ENCODE measurements at regions not wholly inside any gene's neighbourhood (a gene's known extent, or its start where the extent isn't known, plus 50 kb on each side); places are given as distances from the start of the nearest gene placed in this dataset.

- Histone ChIP-seq H4K20me1 (ENCODE audit: insufficient read depth) (no peaks in the 10 kb centered on the region), H3K4me3 (no peak overlapping the region), H3K9ac (no peak overlapping the region), H3K27ac (no peak overlapping the region), H3F3A (ENCODE audit: insufficient read depth) (no peaks in the 10 kb centered on the region), H3K36me3 (ENCODE audit: low read depth) (no peaks in the 10 kb centered on the region), H3K4me1 (ENCODE audit: insufficient read depth) (no peaks in the 10 kb centered on the region), H3K79me2 (ENCODE audit: insufficient read depth) (no peaks in the 10 kb centered on the region), H2AFZ (no peak overlapping the region), H3K27me3 (replicated peaks; ENCODE audit: insufficient read depth) (0 out of 2 replicates have a peak, but pooled peaks cover 4% of the 10 kb centered on the region), H3K9me3 (ENCODE audit: low read depth) (no peaks in the 10 kb centered on the region), H3K9me2 (ENCODE audit: insufficient read depth) (no peaks in the 10 kb centered on the region), H3K4me2 (ENCODE audit: unreplicated experiment) (no peak overlapping the region)
- peak; percentile 68 for DNase-seq
- WGBS, 2 experiments (ENCODE audit: low coverage in 1 of 2, low lambda C conversion rate in 2 of 2, missing lambda C conversion rate in 2 of 2), result 8 to 10% methylated on average over 7 of the region's 7 CpGs
- in situ Hi-C loops (cut with MboI), result no loop called here
- no peak for TF ChIP-seq EZH2phosphoT487 (IDR thresholded peaks at IDR 0.05; ENCODE audit: insufficient read depth, low read depth)
- no peak for TF ChIP-seq EZH2 (IDR thresholded peaks at IDR 0.05; ENCODE audit: insufficient read depth, poor library complexity, severe bottlenecking)
Measured at GRCh38 chr5:113663879-113664541, 150.5 kb downstream of the YTHDC2 start.

- whole genome bisulfite sequencing, 2 experiments (ENCODE audit: low coverage in 1 of 2, low lambda C conversion rate in 2 of 2, missing lambda C conversion rate in 2 of 2), result 11% methylated on average over 3 of the region's 3 CpGs
- in situ Hi-C loops (cut with MboI), result no loop called here
Measured at GRCh38 chr5:113673041-113673440, 159.5 kb downstream of the YTHDC2 start.

GRCh38 chr5:113675166-113675565, 161.7 kb downstream of the YTHDC2 start:
- DNase-seq, result no peak
- H3K4me3 ChIP-seq, result no peak overlapping the region
- TF ChIP-seq EZH2 (IDR thresholded peaks at IDR 0.05; ENCODE audit: insufficient read depth, poor library complexity, severe bottlenecking), result no peak
- no peak for TF ChIP-seq EZH2phosphoT487 (IDR thresholded peaks at IDR 0.05; ENCODE audit: insufficient read depth, low read depth)
- H3F3A ChIP-seq (ENCODE audit: insufficient read depth), result no peaks in the 10 kb centered on the region
- no peaks in the 10 kb centered on the region for H3K79me2 ChIP-seq (ENCODE audit: insufficient read depth)
- H3K9me2 ChIP-seq (ENCODE audit: insufficient read depth), result no peaks in the 10 kb centered on the region
- no peaks in the 10 kb centered on the region for H3K4me1 ChIP-seq (ENCODE audit: insufficient read depth)
- no peak overlapping the region for H3K4me2 ChIP-seq (ENCODE audit: unreplicated experiment)
- H3K9me3 ChIP-seq (ENCODE audit: low read depth), result no peaks in the 10 kb centered on the region
- no peaks in the 10 kb centered on the region for H4K20me1 ChIP-seq (ENCODE audit: insufficient read depth)
- H3K27me3 ChIP-seq (replicated peaks; ENCODE audit: insufficient read depth), result no peaks in the 10 kb centered on the region
- in situ Hi-C loops (cut with MboI), result no loop called here
- H2AFZ ChIP-seq, result no peak overlapping the region; the same call in 1 of the 2 replicates
- H3K9ac ChIP-seq, result no peak overlapping the region
- H3K27ac ChIP-seq, result no peak overlapping the region
- no peaks in the 10 kb centered on the region for H3K36me3 ChIP-seq (ENCODE audit: low read depth)
- WGBS, 2 experiments (ENCODE audit: low coverage in 1 of 2, low lambda C conversion rate in 2 of 2, missing lambda C conversion rate in 2 of 2), result 43 to 50% methylated on average over 3 of the region's 3 CpGs

More at GRCh38 chr5:113673041-113673440, 159.5 kb downstream of the YTHDC2 start:
- H3K27me3 ChIP-seq (replicated peaks; ENCODE audit: insufficient read depth), result no peaks in the 10 kb centered on the region
- no peak for DNase-seq
- H3K79me2 ChIP-seq (ENCODE audit: insufficient read depth), result no peaks in the 10 kb centered on the region
- no peak overlapping the region for H3K27ac ChIP-seq
- H3K4me3 ChIP-seq, result no peak overlapping the region
- no peak overlapping the region for H3K4me2 ChIP-seq (ENCODE audit: unreplicated experiment)
- TF ChIP-seq EZH2phosphoT487 (IDR thresholded peaks at IDR 0.05; ENCODE audit: insufficient read depth, low read depth), result no peak
- no peak for TF ChIP-seq EZH2 (IDR thresholded peaks at IDR 0.05; ENCODE audit: insufficient read depth, poor library complexity, severe bottlenecking)
- no peaks in the 10 kb centered on the region for H4K20me1 ChIP-seq (ENCODE audit: insufficient read depth)
- H3K9me3 ChIP-seq (ENCODE audit: low read depth), result no peaks in the 10 kb centered on the region
- no peaks in the 10 kb centered on the region for H3F3A ChIP-seq (ENCODE audit: insufficient read depth)
- H2AFZ ChIP-seq, result no peak overlapping the region
- H3K9ac ChIP-seq, result no peak overlapping the region
- H3K36me3 ChIP-seq (ENCODE audit: low read depth), result no peaks in the 10 kb centered on the region
- no peaks in the 10 kb centered on the region for H3K9me2 ChIP-seq (ENCODE audit: insufficient read depth)
- H3K4me1 ChIP-seq (ENCODE audit: insufficient read depth), result no peaks in the 10 kb centered on the region

- TF ChIP-seq EZH2phosphoT487 (IDR thresholded peaks at IDR 0.05; ENCODE audit: insufficient read depth, low read depth) (no peak), EZH2 (IDR thresholded peaks at IDR 0.05; ENCODE audit: insufficient read depth, poor library complexity, severe bottlenecking) (no peak)
- in situ Hi-C loops (cut with MboI), result no loop called here
Measured at GRCh38 chr5:113678202-113678601, 164.7 kb downstream of the YTHDC2 start.

More at GRCh38 chr5:113678202-113678601, 164.7 kb downstream of the YTHDC2 start:
- Histone ChIP-seq H3K4me2 (ENCODE audit: unreplicated experiment) (no peak overlapping the region), H3K36me3 (ENCODE audit: low read depth) (no peaks in the 10 kb centered on the region), H3K27ac (no peak overlapping the region), H4K20me1 (ENCODE audit: insufficient read depth) (no peaks in the 10 kb centered on the region), H3K4me1 (ENCODE audit: insufficient read depth) (no peaks in the 10 kb centered on the region), H3K79me2 (ENCODE audit: insufficient read depth) (no peaks in the 10 kb centered on the region), H3K9me2 (ENCODE audit: insufficient read depth) (no peaks in the 10 kb centered on the region), H2AFZ (no peak overlapping the region), H3K9ac (no peak overlapping the region), H3K9me3 (ENCODE audit: low read depth) (no peaks in the 10 kb centered on the region), H3K4me3 (no peak overlapping the region), H3F3A (ENCODE audit: insufficient read depth) (no peaks in the 10 kb centered on the region), H3K27me3 (replicated peaks; ENCODE audit: insufficient read depth) (no peaks in the 10 kb centered on the region)
- DNase-seq, result no peak
- WGBS, 2 experiments (ENCODE audit: low coverage in 1 of 2, low lambda C conversion rate in 2 of 2, missing lambda C conversion rate in 2 of 2), result 0% methylated on average over 1 of the region's 1 CpG
